ENCODE measurements at regions not wholly inside any gene's neighbourhood (a gene's known extent, or its start where the extent isn't known, plus 50 kb on each side); places are given as distances from the start of the nearest gene placed in this dataset.

- no peak for TF ChIP-seq EZH2 (IDR thresholded peaks at IDR 0.05; ENCODE audit: insufficient read depth, poor library complexity, severe bottlenecking)
- no peak for TF ChIP-seq EZH2phosphoT487 (IDR thresholded peaks at IDR 0.05; ENCODE audit: insufficient read depth, low read depth)
These were observed 1070.3 kb downstream of the STIM2 start for GRCh38 chr4:27930976-27931375.
